CD8-positive, alpha-beta memory T cell (primary cell): ENCODE measurements at regions not wholly inside any gene's neighbourhood (a gene's known extent, or its start where the extent isn't known, plus 50 kb on each side); places are given as distances from the start of the nearest gene placed in this dataset.
"Not testable (repeated sequence)": the region's sequence is repeated elsewhere in the genome, so short reads cannot be mapped to it uniquely, and the experiment has no call there.

ENCODE experiments used
- CTCF ChIA-PET: fragments of 350-600 bp; sonication (Branson Sonifier 250); formaldehyde crosslinking; loops from one replicate; lab custom pipeline; 2021; ENCODE audit warnings: antibody characterized with exemption; lab: Charles Lee
- POLR2A ChIA-PET: fragments of 350-600 bp; sonication (Branson Sonifier 250); formaldehyde crosslinking; loops from one replicate; lab custom pipeline; 2021; ENCODE audit warnings: antibody characterized with exemption; lab: Charles Lee
- DNase-seq, 5 donors: peaks; one replicate each; pipeline versions ENCODE4 v3.0.0 to v3.0.0-alpha.2; 2020 to 2022; ENCODE audit warnings: mixed read lengths in 1 of 5
- H3K27ac ChIP-seq: one replicate; pipeline ENCODE4 v1.7.0; 2013; ENCODE audit warnings: low read depth, mild to moderate bottlenecking, low read length, moderate library complexity
- H3K27me3 ChIP-seq: 2 replicates; pipeline ENCODE4 v1.7.0; 2013; ENCODE audit warnings: low read length, mild to moderate bottlenecking; ENCODE audit not compliant: insufficient read depth, poor library complexity, severe bottlenecking
- H3K36me3 ChIP-seq: 2 replicates; pipeline ENCODE4 v1.7.0; 2013; ENCODE audit warnings: mild to moderate bottlenecking, low read length, moderate library complexity; ENCODE audit not compliant: insufficient read depth
- H3K4me1 ChIP-seq: 2 replicates; pipeline ENCODE4 v1.7.0; 2013; ENCODE audit warnings: mild to moderate bottlenecking, low read length, moderate library complexity; ENCODE audit not compliant: insufficient read depth
- H3K4me3 ChIP-seq: 2 replicates; pipeline ENCODE4 v1.7.0; 2013; ENCODE audit warnings: mild to moderate bottlenecking, low read length
- H3K9me3 ChIP-seq: 2 replicates; pipeline ENCODE4 v1.7.0; 2013; ENCODE audit warnings: mild to moderate bottlenecking, low read length
- H3K27ac Mint-ChIP-seq, 8 donors: one replicate each; pipeline ENCODE4 v1.8.0; 2020 to 2021; ENCODE audit warnings: mixed read lengths in 8 of 8, mild to moderate bottlenecking in 6 of 8, inconsistent platforms in 3 of 8, moderate library complexity in 3 of 8
- H3K27me3 Mint-ChIP-seq, 2 donors: one replicate each; pipeline ENCODE4 v1.8.0; 2020 to 2021; ENCODE audit warnings: mixed read lengths in 2 of 2, mild to moderate bottlenecking in 1 of 2, moderate library complexity in 1 of 2
- H3K36me3 Mint-ChIP-seq, 3 donors: one replicate each; pipeline ENCODE4 v1.8.0; 2020 to 2021; ENCODE audit warnings: mixed read lengths in 3 of 3, inconsistent platforms in 1 of 3, mild to moderate bottlenecking in 1 of 3
- H3K4me1 Mint-ChIP-seq, 3 donors: one replicate each; pipeline ENCODE4 v1.8.0; 2020 to 2021; ENCODE audit warnings: mixed read lengths in 3 of 3, inconsistent platforms in 1 of 3, mild to moderate bottlenecking in 1 of 3
- H3K4me3 Mint-ChIP-seq, 7 donors: one replicate each; pipeline ENCODE4 v1.8.0; 2020 to 2021; ENCODE audit warnings: mixed read lengths in 7 of 7, mild to moderate bottlenecking in 6 of 7, moderate library complexity in 4 of 7, inconsistent platforms in 2 of 7
- H3K9me3 Mint-ChIP-seq, 5 donors: one replicate each; pipeline ENCODE4 v1.8.0; 2020 to 2022; ENCODE audit warnings: mixed read lengths in 5 of 5, mild to moderate bottlenecking in 3 of 5, moderate library complexity in 2 of 5, inconsistent platforms in 1 of 5

- Mint-ChIP-seq H3K27ac (peak overlapping the region in 1 of 8 donors; percentile 28), H3K4me3 (no peak overlapping the region), H3K9me3 (peaks cover 2 to 5% (median 3%) of the 10 kb centered on the region in 5 donors), H3K36me3 (no peaks in the 10 kb centered on the region), H3K4me1 (no peaks in the 10 kb centered on the region), H3K27me3 (peaks cover 0 to 2% of the 10 kb centered on the region in 2 donors)
- Histone ChIP-seq H3K4me3 (no peak overlapping the region), H3K27ac (no peak overlapping the region), H3K4me1 (no peaks in the 10 kb centered on the region), H3K9me3 (no peaks in the 10 kb centered on the region), H3K36me3 (no peaks in the 10 kb centered on the region), H3K27me3 (no peaks in the 10 kb centered on the region)
- no peak for DNase-seq
- CTCF ChIA-PET = no interaction called here
- POLR2A ChIA-PET = no interaction called here
Observed at GRCh38 chr4:22597471-22597870, 81.6 kb upstream of the ADGRA3 start.

- H3K36me3 Mint-ChIP-seq, H3K9me3 ChIP-seq, CTCF ChIA-PET, H3K4me1 ChIP-seq, H3K27ac ChIP-seq, H3K27ac Mint-ChIP-seq, H3K4me1 Mint-ChIP-seq, H3K27me3 Mint-ChIP-seq, H3K27me3 ChIP-seq, H3K4me3 Mint-ChIP-seq, DNase-seq, H3K9me3 Mint-ChIP-seq, H3K4me3 ChIP-seq, H3K36me3 ChIP-seq, POLR2A ChIA-PET: not testable (repeated sequence)
Observed at GRCh38 chr4:22598113-22599047, 82.5 kb upstream of the ADGRA3 start.

- H3K4me1 ChIP-seq, H3K4me3 ChIP-seq, H3K4me1 Mint-ChIP-seq, H3K9me3 Mint-ChIP-seq, H3K36me3 ChIP-seq, H3K9me3 ChIP-seq, DNase-seq, H3K4me3 Mint-ChIP-seq, H3K27me3 Mint-ChIP-seq, POLR2A ChIA-PET, H3K36me3 Mint-ChIP-seq, CTCF ChIA-PET, H3K27ac Mint-ChIP-seq, H3K27ac ChIP-seq, H3K27me3 ChIP-seq: not testable (repeated sequence)
Observed at GRCh38 chr4:22599228-22599928, 83.5 kb upstream of the ADGRA3 start.

- H3K4me3 Mint-ChIP-seq, POLR2A ChIA-PET, H3K4me3 ChIP-seq, H3K9me3 Mint-ChIP-seq, H3K4me1 Mint-ChIP-seq, H3K4me1 ChIP-seq, DNase-seq, H3K9me3 ChIP-seq, H3K27ac ChIP-seq, H3K27me3 ChIP-seq, H3K36me3 Mint-ChIP-seq, H3K27ac Mint-ChIP-seq, H3K36me3 ChIP-seq, H3K27me3 Mint-ChIP-seq, CTCF ChIA-PET: not testable (repeated sequence)
Observed at GRCh38 chr4:22599929-22600432, 84.1 kb upstream of the ADGRA3 start.

GRCh38 chr4:22601638-22602037, 85.8 kb upstream of the ADGRA3 start:
- H3K4me1 Mint-ChIP-seq, H3K4me3 Mint-ChIP-seq, H3K9me3 Mint-ChIP-seq, H3K4me3 ChIP-seq, H3K36me3 Mint-ChIP-seq, DNase-seq, H3K9me3 ChIP-seq, CTCF ChIA-PET, H3K36me3 ChIP-seq, H3K4me1 ChIP-seq, POLR2A ChIA-PET, H3K27ac Mint-ChIP-seq, H3K27me3 ChIP-seq, H3K27me3 Mint-ChIP-seq, H3K27ac ChIP-seq: not testable (repeated sequence)

- H3K4me1 ChIP-seq = no peaks in the 10 kb centered on the region
- H3K4me3 Mint-ChIP-seq = no peak overlapping the region
- no peaks in the 10 kb centered on the region for H3K27me3 ChIP-seq
- POLR2A ChIA-PET = no interaction called here
- peaks cover 0 to 23% (median 0%) of the 10 kb centered on the region in 3 donors for H3K4me1 Mint-ChIP-seq
- H3K27me3 Mint-ChIP-seq = peaks cover 0 to 3% of the 10 kb centered on the region in 2 donors
- no peaks in the 10 kb centered on the region for H3K9me3 ChIP-seq
- H3K36me3 Mint-ChIP-seq = no peaks in the 10 kb centered on the region
- peaks cover 0 to 8% (median 3%) of the 10 kb centered on the region in 5 donors for H3K9me3 Mint-ChIP-seq
- H3K27ac ChIP-seq = no peak overlapping the region
- H3K36me3 ChIP-seq = no peaks in the 10 kb centered on the region
- DNase-seq = peak in 2 of 5 donors; percentile 10 to 52
- no peak overlapping the region for H3K4me3 ChIP-seq
- CTCF ChIA-PET = no interaction called here
- peak overlapping the region in 1 of 8 donors; percentile 38 for H3K27ac Mint-ChIP-seq
Observed at GRCh38 chr4:22607382-22607781, 85.4 kb upstream of the GBA3 start.

- H3K27ac Mint-ChIP-seq, DNase-seq, H3K4me3 ChIP-seq, H3K27me3 ChIP-seq, POLR2A ChIA-PET, H3K4me1 ChIP-seq, H3K27me3 Mint-ChIP-seq, H3K36me3 Mint-ChIP-seq, H3K9me3 Mint-ChIP-seq, H3K36me3 ChIP-seq, H3K4me3 Mint-ChIP-seq, CTCF ChIA-PET, H3K9me3 ChIP-seq, H3K27ac ChIP-seq: not testable (repeated sequence)
- peaks cover 0 to 23% (median 0%) of the 10 kb centered on the region in 3 donors for H3K4me1 Mint-ChIP-seq
Observed at GRCh38 chr4:22609951-22610525, 82.7 kb upstream of the GBA3 start.

- no peaks in the 10 kb centered on the region for H3K36me3 ChIP-seq
- no peaks in the 10 kb centered on the region for H3K4me1 ChIP-seq
- no peak overlapping the region for H3K4me3 ChIP-seq
- H3K27me3 ChIP-seq = no peaks in the 10 kb centered on the region
- DNase-seq = no peak
- ChIA-PET CTCF (no interaction called here), POLR2A (no interaction called here)
- H3K27ac ChIP-seq = no peak overlapping the region
- H3K9me3 ChIP-seq = no peaks in the 10 kb centered on the region
- H3K36me3 Mint-ChIP-seq = no peaks in the 10 kb centered on the region
- peaks cover 0 to 11% (median 0%) of the 10 kb centered on the region in 3 donors for H3K4me1 Mint-ChIP-seq
- H3K9me3 Mint-ChIP-seq = peaks cover 0 to 5% (median 2%) of the 10 kb centered on the region in 5 donors
- H3K27me3 Mint-ChIP-seq = peaks cover 0 to 1% of the 10 kb centered on the region in 2 donors
- H3K27ac Mint-ChIP-seq = no peak overlapping the region
- H3K4me3 Mint-ChIP-seq = no peak overlapping the region
Observed at GRCh38 chr4:22614114-22614513, 78.6 kb upstream of the GBA3 start.
